ENCODE measurements at regions not wholly inside any gene's neighbourhood (a gene's known extent, or its start where the extent isn't known, plus 50 kb on each side); places are given as distances from the start of the nearest gene placed in this dataset.

- H3K9me3 Mint-ChIP-seq: peaks cover 0 to 29% (median 5%) of the 10 kb centered on the region in 11 donors
- Histone ChIP-seq H3K36me3 (ENCODE audit: control insufficient read depth in 2 of 3, insufficient read depth in 3 of 3, low read length in 3 of 3) (no peaks in the 10 kb centered on the region), H3K4me3 (ENCODE audit: low read length) (no peak overlapping the region), H3K27me3 (ENCODE audit: control insufficient read depth in 2 of 2, insufficient read depth in 2 of 2, low read length in 2 of 2) (no peaks in the 10 kb centered on the region), H3K9me3 (ENCODE audit: control insufficient read depth in 2 of 3, low read length in 3 of 3) (no peaks in the 10 kb centered on the region), H3K27ac (ENCODE audit: low read depth, low read length) (no peak overlapping the region), H3K4me1 (ENCODE audit: control insufficient read depth in 2 of 2, insufficient read depth in 2 of 2, low read length in 2 of 2) (no peaks in the 10 kb centered on the region)
- ATAC-seq (no peak), DNase-seq (no peak)
- POLR2A ChIA-PET: interaction anchor here (0.6 kb wide), 1 partner anchor 214 kb away, joined by 3 read pairs; no protein-coding TSS in a partner anchor
- H3K36me3 Mint-ChIP-seq: no peaks in the 10 kb centered on the region
- H3K27me3 Mint-ChIP-seq: peaks cover 0 to 7% (median 0%) of the 10 kb centered on the region in 5 donors
- no peaks in the 10 kb centered on the region for H3K4me1 Mint-ChIP-seq
- no peak overlapping the region for H3K27ac Mint-ChIP-seq
- intact Hi-C loops (cut with micrococcal nuclease): no loop called here
- CTCF ChIA-PET: no interaction called here
- H3K4me3 Mint-ChIP-seq: no peak overlapping the region
Measured at GRCh38 chr15:46607077-46607476, 972.2 kb downstream of the SQOR start.

- Mint-ChIP-seq H3K4me3 (no peak overlapping the region), H3K36me3 (peaks cover 0 to 4% (median 0%) of the 10 kb centered on the region in 5 donors), H3K27ac (no peak overlapping the region), H3K9me3 (peaks cover 0 to 14% (median 7%) of the 10 kb centered on the region in 11 donors), H3K27me3 (peaks cover 0 to 7% (median 0%) of the 10 kb centered on the region in 5 donors), H3K4me1 (no peaks in the 10 kb centered on the region)
- H3K27ac ChIP-seq (ENCODE audit: low read depth, low read length): no peak overlapping the region
- no peaks in the 10 kb centered on the region for H3K9me3 ChIP-seq (ENCODE audit: control insufficient read depth in 2 of 3, low read length in 3 of 3)
- no peak overlapping the region for H3K4me3 ChIP-seq (ENCODE audit: low read length)
- no peaks in the 10 kb centered on the region for H3K27me3 ChIP-seq (ENCODE audit: control insufficient read depth in 2 of 2, insufficient read depth in 2 of 2, low read length in 2 of 2)
- POLR2A ChIA-PET: no interaction called here
- ATAC-seq: no peak
- intact Hi-C loops (cut with micrococcal nuclease): no loop called here
- DNase-seq: no peak
- H3K4me1 ChIP-seq (ENCODE audit: control insufficient read depth in 2 of 2, insufficient read depth in 2 of 2, low read length in 2 of 2): no peaks in the 10 kb centered on the region
- CTCF ChIA-PET: no interaction called here
- H3K36me3 ChIP-seq (ENCODE audit: control insufficient read depth in 2 of 3, insufficient read depth in 3 of 3, low read length in 3 of 3): no peaks in the 10 kb centered on the region
Measured at GRCh38 chr15:46616033-46616432, 981.2 kb downstream of the SQOR start.

- no peak for DNase-seq
- no peak for ATAC-seq
- Histone ChIP-seq H3K4me1 (ENCODE audit: control insufficient read depth in 2 of 2, insufficient read depth in 2 of 2, low read length in 2 of 2) (no peaks in the 10 kb centered on the region), H3K27ac (ENCODE audit: low read depth, low read length) (no peak overlapping the region), H3K9me3 (ENCODE audit: control insufficient read depth in 2 of 3, low read length in 3 of 3) (no peaks in the 10 kb centered on the region), H3K27me3 (ENCODE audit: control insufficient read depth in 2 of 2, insufficient read depth in 2 of 2, low read length in 2 of 2) (no peaks in the 10 kb centered on the region), H3K36me3 (ENCODE audit: control insufficient read depth in 2 of 3, insufficient read depth in 3 of 3, low read length in 3 of 3) (no peaks in the 10 kb centered on the region), H3K4me3 (ENCODE audit: low read length) (no peak overlapping the region)
- H3K4me1 Mint-ChIP-seq: no peaks in the 10 kb centered on the region
- CTCF ChIA-PET: no interaction called here
- intact Hi-C loops (cut with micrococcal nuclease): no loop called here
- POLR2A ChIA-PET: no interaction called here
- H3K36me3 Mint-ChIP-seq: peaks cover 0 to 4% (median 0%) of the 10 kb centered on the region in 5 donors
- H3K4me3 Mint-ChIP-seq: no peak overlapping the region
- H3K27ac Mint-ChIP-seq: no peak overlapping the region
- H3K27me3 Mint-ChIP-seq: peaks cover 0 to 7% (median 0%) of the 10 kb centered on the region in 5 donors
- peaks cover 0 to 14% (median 7%) of the 10 kb centered on the region in 11 donors for H3K9me3 Mint-ChIP-seq
Measured at GRCh38 chr15:46617507-46617906, 982.7 kb downstream of the SQOR start.

GRCh38 chr15:46618984-46619383, 984.2 kb downstream of the SQOR start:
- Mint-ChIP-seq H3K4me1 (no peaks in the 10 kb centered on the region), H3K27me3 (peaks cover 0 to 7% (median 0%) of the 10 kb centered on the region in 5 donors), H3K36me3 (peaks cover 0 to 4% (median 0%) of the 10 kb centered on the region in 5 donors), H3K9me3 (peaks cover 0 to 14% (median 7%) of the 10 kb centered on the region in 11 donors), H3K27ac (no peak overlapping the region), H3K4me3 (no peak overlapping the region)
- POLR2A ChIA-PET: no interaction called here
- H3K9me3 ChIP-seq (ENCODE audit: control insufficient read depth in 2 of 3, low read length in 3 of 3): no peaks in the 10 kb centered on the region
- CTCF ChIA-PET: no interaction called here
- ATAC-seq (no peak), DNase-seq (no peak)
- H3K36me3 ChIP-seq (ENCODE audit: control insufficient read depth in 2 of 3, insufficient read depth in 3 of 3, low read length in 3 of 3): no peaks in the 10 kb centered on the region
- no peak overlapping the region for H3K4me3 ChIP-seq (ENCODE audit: low read length)
- H3K27me3 ChIP-seq (ENCODE audit: control insufficient read depth in 2 of 2, insufficient read depth in 2 of 2, low read length in 2 of 2): no peaks in the 10 kb centered on the region
- H3K4me1 ChIP-seq (ENCODE audit: control insufficient read depth in 2 of 2, insufficient read depth in 2 of 2, low read length in 2 of 2): no peaks in the 10 kb centered on the region
- no peak overlapping the region for H3K27ac ChIP-seq (ENCODE audit: low read depth, low read length)
- intact Hi-C loops (cut with micrococcal nuclease): no loop called here

- Histone ChIP-seq H3K4me1 (ENCODE audit: control insufficient read depth in 2 of 2, insufficient read depth in 2 of 2, low read length in 2 of 2) (no peaks in the 10 kb centered on the region), H3K27me3 (ENCODE audit: control insufficient read depth in 2 of 2, insufficient read depth in 2 of 2, low read length in 2 of 2) (no peaks in the 10 kb centered on the region), H3K4me3 (ENCODE audit: low read length) (no peak overlapping the region), H3K36me3 (ENCODE audit: control insufficient read depth in 2 of 3, insufficient read depth in 3 of 3, low read length in 3 of 3) (no peaks in the 10 kb centered on the region), H3K27ac (ENCODE audit: low read depth, low read length) (no peak overlapping the region), H3K9me3 (ENCODE audit: control insufficient read depth in 2 of 3, low read length in 3 of 3) (no peaks in the 10 kb centered on the region)
- Mint-ChIP-seq H3K27me3 (peaks cover 0 to 7% (median 0%) of the 10 kb centered on the region in 5 donors), H3K4me3 (no peak overlapping the region), H3K9me3 (peaks cover 0 to 19% (median 9%) of the 10 kb centered on the region in 11 donors), H3K4me1 (no peaks in the 10 kb centered on the region), H3K27ac (no peak overlapping the region), H3K36me3 (peaks cover 0 to 4% (median 0%) of the 10 kb centered on the region in 5 donors)
- CTCF ChIA-PET: no interaction called here
- ATAC-seq (no peak), DNase-seq (no peak)
- intact Hi-C loops (cut with micrococcal nuclease): no loop called here
- POLR2A ChIA-PET: no interaction called here
Measured at GRCh38 chr15:46620392-46621013, 985.7 kb downstream of the SQOR start.

GRCh38 chr15:46622851-46623250, 988.0 kb downstream of the SQOR start:
- intact Hi-C loops (cut with micrococcal nuclease): no loop called here
- H3K9me3 Mint-ChIP-seq: peaks cover 0 to 26% (median 10%) of the 10 kb centered on the region in 11 donors
- no peak overlapping the region for H3K4me3 Mint-ChIP-seq
- ATAC-seq: no peak
- H3K4me1 Mint-ChIP-seq: no peaks in the 10 kb centered on the region
- H3K9me3 ChIP-seq (ENCODE audit: control insufficient read depth in 2 of 3, low read length in 3 of 3): no peaks in the 10 kb centered on the region
- no peak overlapping the region for H3K4me3 ChIP-seq (ENCODE audit: low read length)
- H3K36me3 Mint-ChIP-seq: no peaks in the 10 kb centered on the region
- no peaks in the 10 kb centered on the region for H3K27me3 ChIP-seq (ENCODE audit: control insufficient read depth in 2 of 2, insufficient read depth in 2 of 2, low read length in 2 of 2)
- ChIA-PET POLR2A (no interaction called here), CTCF (no interaction called here)
- no peaks in the 10 kb centered on the region for H3K4me1 ChIP-seq (ENCODE audit: control insufficient read depth in 2 of 2, insufficient read depth in 2 of 2, low read length in 2 of 2)
- H3K36me3 ChIP-seq (ENCODE audit: control insufficient read depth in 2 of 3, insufficient read depth in 3 of 3, low read length in 3 of 3): no peaks in the 10 kb centered on the region
- H3K27me3 Mint-ChIP-seq: no peaks in the 10 kb centered on the region
- no peak overlapping the region for H3K27ac ChIP-seq (ENCODE audit: low read depth, low read length)
- no peak overlapping the region for H3K27ac Mint-ChIP-seq
- no peak for DNase-seq

GRCh38 chr15:46636206-46636605, 1001.4 kb downstream of the SQOR start:
- Histone ChIP-seq H3K27me3 (ENCODE audit: control insufficient read depth in 2 of 2, insufficient read depth in 2 of 2, low read length in 2 of 2) (no peaks in the 10 kb centered on the region), H3K27ac (ENCODE audit: low read depth, low read length) (no peak overlapping the region), H3K36me3 (ENCODE audit: control insufficient read depth in 2 of 3, insufficient read depth in 3 of 3, low read length in 3 of 3) (no peaks in the 10 kb centered on the region), H3K4me3 (ENCODE audit: low read length) (no peak overlapping the region), H3K4me1 (ENCODE audit: control insufficient read depth in 2 of 2, insufficient read depth in 2 of 2, low read length in 2 of 2) (no peaks in the 10 kb centered on the region), H3K9me3 (ENCODE audit: control insufficient read depth in 2 of 3, low read length in 3 of 3) (no peaks in the 10 kb centered on the region)
- Mint-ChIP-seq H3K4me3 (no peak overlapping the region), H3K27ac (no peak overlapping the region), H3K27me3 (peaks cover 0 to 3% (median 0%) of the 10 kb centered on the region in 5 donors), H3K9me3 (peaks cover 0 to 6% (median 1%) of the 10 kb centered on the region in 11 donors), H3K4me1 (no peaks in the 10 kb centered on the region), H3K36me3 (no peaks in the 10 kb centered on the region)
- ChIA-PET POLR2A (no interaction called here), CTCF (no interaction called here)
- ATAC-seq (no peak), DNase-seq (no peak)
- intact Hi-C loops (cut with micrococcal nuclease): no loop called here

Data from naive thymus-derived CD4-positive, alpha-beta T cell (primary cell).